ENCODE measurements at regions not wholly inside any gene's neighbourhood (a gene's known extent, or its start where the extent isn't known, plus 50 kb on each side); places are given as distances from the start of the nearest gene placed in this dataset.

- DNase-seq (ENCODE audit: low spot score), result no peak
These were observed 53.5 kb upstream of the TBC1D9 start for GRCh38 chr4:140809676-140810075.

- DNase-seq (ENCODE audit: low spot score), result no peak
These were observed 52.1 kb upstream of the TBC1D9 start for GRCh38 chr4:140808256-140808655.

- peak; percentile 25 for DNase-seq (ENCODE audit: low spot score)
These were observed 51.5 kb upstream of the TBC1D9 start for GRCh38 chr4:140807491-140808252.

- no peak for DNase-seq (ENCODE audit: low spot score)
These were observed 50.0 kb upstream of the TBC1D9 start for GRCh38 chr4:140806163-140806562.

All from putamen (tissue), 1 donor.